DOHH2 (cell line): ENCODE measurements at regions not wholly inside any gene's neighbourhood (a gene's known extent, or its start where the extent isn't known, plus 50 kb on each side); places are given as distances from the start of the nearest gene placed in this dataset.

ENCODE experiments used
- EZH2phosphoT487 ChIP-seq: fragments of 200-600 bp; sonication (generic); IDR thresholded peaks from 2 replicates; pipeline ENCODE4 v1.6.1; 2017; ENCODE audit warnings: borderline replicate concordance, mild to moderate bottlenecking, antibody characterized with exemption, low read length, moderate library complexity, mixed read lengths
- TF ChIP-seq, protein P1 (sequence below): fragments of 200-600 bp; sonication (generic); IDR thresholded peaks from one replicate; pipeline ENCODE4 v1.5.1; 2014; ENCODE audit warnings: antibody characterized with exemption, mild to moderate bottlenecking, low read depth, low read length; ENCODE audit not compliant: poor library complexity, severe bottlenecking

DNA sequence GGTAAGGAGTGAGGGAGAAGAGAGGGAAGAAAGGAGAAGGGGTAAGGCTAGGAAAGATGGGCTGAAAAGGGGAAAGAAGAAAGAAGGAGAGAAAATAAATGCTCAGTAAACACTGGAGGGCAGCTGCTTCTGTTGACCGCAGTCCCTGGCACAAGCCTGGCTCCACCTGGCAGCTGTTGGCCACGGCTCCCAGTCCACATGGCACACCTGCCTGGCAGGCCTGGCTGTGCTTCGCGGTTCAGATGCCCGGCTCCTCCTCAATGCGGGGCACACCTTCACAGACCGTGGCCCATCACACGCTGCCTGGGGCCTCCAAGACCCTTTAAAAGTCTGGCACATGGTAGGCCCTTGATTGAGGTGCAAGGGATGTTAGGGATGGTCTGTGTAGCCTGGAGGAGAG is 516.8 kb upstream of the PROK2 start:
- TF ChIP-seq, protein P1, sequence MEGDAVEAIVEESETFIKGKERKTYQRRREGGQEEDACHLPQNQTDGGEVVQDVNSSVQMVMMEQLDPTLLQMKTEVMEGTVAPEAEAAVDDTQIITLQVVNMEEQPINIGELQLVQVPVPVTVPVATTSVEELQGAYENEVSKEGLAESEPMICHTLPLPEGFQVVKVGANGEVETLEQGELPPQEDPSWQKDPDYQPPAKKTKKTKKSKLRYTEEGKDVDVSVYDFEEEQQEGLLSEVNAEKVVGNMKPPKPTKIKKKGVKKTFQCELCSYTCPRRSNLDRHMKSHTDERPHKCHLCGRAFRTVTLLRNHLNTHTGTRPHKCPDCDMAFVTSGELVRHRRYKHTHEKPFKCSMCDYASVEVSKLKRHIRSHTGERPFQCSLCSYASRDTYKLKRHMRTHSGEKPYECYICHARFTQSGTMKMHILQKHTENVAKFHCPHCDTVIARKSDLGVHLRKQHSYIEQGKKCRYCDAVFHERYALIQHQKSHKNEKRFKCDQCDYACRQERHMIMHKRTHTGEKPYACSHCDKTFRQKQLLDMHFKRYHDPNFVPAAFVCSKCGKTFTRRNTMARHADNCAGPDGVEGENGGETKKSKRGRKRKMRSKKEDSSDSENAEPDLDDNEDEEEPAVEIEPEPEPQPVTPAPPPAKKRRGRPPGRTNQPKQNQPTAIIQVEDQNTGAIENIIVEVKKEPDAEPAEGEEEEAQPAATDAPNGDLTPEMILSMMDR = no peak
- TF ChIP-seq EZH2phosphoT487 = no peak
